Amniotic stem cell (primary cell): ENCODE measurements at regions not wholly inside any gene's neighbourhood (a gene's known extent, or its start where the extent isn't known, plus 50 kb on each side); places are given as distances from the start of the nearest gene placed in this dataset.

Source experiments
- DNase-seq: peaks from one replicate; lab custom pipeline; 2025; lab: John Stamatoyannopoulos, UW

DNA sequence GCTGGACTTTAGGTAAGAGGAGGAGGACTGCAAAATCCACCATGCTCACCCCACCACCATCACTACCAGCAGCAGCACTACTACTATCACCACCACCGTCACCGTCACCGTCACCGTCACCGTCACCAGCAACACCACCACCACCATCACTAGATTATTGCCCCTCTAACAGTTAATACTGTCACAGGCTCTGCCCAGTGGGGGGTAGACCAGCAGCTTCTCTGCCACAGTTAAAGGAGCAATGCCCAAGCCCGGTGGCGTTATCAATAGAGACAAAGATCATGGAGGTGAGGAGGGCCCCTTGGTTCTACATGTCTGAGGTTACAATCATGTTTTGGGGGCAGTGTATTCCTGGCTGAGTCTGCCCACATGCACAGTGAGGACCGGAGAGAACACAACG is 184.4 kb upstream of the DYNLRB2 start:
- no peak for DNase-seq

DNA sequence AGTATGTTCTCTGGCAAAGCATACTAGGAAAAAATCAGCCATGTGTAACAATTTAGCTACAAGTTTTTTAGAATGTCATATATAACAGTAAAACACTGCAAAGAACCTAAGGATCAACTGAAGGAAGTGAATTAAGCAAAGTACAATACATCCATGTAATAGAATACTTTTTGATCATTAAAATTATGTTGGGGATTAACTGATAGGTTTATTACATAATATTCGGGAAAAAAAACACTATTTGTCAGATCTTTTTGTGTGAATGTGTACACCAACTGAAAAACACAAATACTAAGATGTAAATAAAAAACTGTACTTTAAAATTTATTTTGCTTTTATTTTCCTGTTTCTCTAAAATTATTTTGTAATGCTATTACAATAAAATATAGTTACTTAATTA is 185.5 kb upstream of the DYNLRB2 start:
- DNase-seq, result no peak

DNA sequence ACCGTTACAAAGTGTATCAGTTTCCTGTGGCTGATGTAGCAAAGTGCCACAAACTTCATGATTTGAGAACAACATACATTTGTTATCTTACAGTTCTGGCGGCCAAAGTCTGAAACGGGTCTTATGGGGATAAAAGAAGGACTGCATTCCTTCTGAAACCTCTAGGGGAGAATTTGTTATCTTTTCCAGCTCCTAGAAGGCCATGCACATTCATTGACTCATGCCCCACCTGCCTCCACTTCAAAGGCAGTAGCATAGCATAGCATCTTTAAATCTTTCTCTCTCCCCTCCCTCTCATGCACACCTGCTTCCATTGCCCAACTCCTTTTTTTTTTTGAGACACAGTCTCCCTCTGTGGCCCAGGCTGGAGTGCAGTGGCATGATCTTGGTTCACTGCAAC is 190.7 kb upstream of the DYNLRB2 start:
- no peak for DNase-seq

DNA sequence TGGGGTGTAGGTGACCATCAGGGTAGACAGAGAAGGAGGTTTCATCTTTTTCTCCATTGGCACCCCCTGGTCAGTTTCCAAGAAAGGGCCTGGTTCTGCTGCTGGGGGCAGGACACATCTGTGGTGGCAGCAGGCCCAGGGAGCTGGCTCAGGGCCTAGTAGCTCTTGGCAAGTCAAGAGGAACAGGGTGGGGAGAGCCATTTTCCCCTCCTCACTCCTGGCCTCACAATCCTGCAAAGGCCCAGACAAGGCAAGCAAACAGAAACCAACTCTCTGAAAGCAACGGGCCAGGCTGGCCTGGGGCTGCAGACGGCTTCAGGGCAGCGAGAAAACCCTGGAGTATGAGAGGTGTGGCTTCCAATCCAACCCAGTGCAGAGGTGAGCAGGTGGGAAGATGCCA is 192.9 kb upstream of the DYNLRB2 start:
- DNase-seq, result no peak

DNA sequence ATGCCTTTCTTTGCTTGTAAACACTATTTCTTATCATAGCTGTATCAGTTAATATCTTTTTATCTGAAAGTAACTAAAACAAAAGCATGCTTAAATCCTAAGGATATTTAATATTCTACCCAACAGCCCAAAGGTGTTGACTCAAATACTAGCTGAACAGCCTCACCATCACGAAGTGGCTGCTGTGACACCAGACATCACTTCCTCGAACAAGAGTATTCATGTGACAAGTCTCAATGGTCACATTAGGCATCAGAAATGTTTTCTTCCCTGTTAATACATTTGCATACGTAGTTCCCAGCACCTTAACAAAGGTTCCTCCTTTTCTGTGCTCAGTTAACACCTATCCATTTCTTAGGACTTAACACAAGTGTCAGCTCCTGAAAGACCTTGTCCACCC is 193.8 kb upstream of the DYNLRB2 start:
- DNase-seq, result no peak

DNA sequence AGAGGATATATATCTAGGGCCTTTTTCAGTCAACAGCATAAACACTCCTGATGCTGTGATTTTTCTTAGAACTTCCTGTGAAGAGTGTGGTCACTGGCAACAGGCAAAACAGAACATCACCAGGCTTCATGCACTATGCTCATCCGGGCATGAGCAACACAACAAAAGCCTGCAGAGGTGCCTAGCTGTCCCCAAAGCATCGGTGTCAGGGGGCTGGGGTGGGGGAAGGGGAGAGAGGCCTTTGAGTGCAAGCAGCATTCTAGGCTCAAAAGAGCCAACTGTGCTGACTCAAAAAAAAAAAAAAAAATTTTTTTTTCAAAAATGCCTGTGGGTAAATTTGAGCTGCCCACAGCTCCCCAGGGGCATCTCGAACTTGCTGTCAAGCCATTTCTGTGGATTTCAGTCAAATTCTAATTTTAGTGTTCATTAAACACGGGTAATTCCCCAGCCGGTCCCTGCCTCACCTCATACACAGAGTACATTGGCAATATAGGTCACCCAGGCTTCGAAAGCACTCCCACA is 194.6 kb upstream of the DYNLRB2 start:
- no peak for DNase-seq

DNA sequence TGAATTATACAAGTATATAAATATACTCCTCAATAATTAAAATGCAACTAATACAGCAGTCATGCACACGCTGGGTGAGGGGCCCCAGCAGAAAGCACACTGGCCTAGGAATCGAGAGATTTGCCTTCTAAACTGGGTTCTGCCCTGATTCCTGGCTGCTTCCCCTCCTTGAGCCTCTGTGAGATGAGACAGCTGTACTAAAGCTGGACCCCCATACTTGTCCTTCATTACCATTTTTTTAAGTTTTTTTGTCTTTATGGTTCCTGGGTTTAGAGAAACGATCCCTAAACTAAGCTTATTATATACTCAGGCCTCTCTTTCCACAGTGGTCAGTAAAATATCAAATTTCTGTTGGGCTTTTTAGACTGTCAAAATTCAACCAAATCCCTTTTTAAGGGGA is 195.1 kb upstream of the DYNLRB2 start:
- no peak for DNase-seq

DNA sequence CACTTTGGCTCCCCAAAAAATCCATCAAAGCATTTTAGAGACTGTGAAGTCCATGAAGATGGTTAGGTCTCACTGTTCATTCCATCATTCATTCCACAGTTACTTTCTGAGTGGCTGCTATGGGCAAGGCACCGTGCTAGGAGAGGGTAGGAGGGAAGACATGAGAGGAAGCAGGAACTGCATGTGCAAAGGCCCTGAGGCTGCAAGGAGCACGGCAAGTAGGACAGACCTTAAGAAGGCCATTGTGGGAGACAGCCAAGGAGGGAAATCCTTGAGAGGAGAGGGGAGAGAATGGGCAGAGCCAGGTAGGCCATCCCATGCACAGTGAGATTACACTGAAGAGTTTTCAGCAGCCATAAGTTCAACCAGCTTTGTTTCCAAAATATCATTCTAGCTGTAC is 196.2 kb upstream of the DYNLRB2 start:
- no peak for DNase-seq

DNA sequence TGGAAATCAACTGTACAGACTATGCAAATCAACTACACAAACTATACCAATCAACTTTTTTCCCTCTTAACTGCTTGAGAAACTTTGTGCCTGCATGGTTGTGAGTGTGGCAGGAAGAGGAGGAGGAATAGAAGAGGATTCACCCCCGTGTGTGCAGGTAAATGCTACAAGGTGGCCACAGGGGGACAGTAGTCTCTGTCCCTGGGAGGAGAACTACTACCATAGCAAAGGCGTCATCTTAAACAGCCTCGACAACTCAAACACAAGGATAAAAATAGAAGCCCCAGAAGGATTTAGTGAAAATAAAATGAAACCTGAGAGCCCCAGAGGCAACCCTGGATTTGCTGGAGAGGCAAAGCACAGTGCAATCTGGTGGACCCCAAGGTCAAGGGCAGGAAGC is 199.5 kb upstream of the DYNLRB2 start:
- no peak for DNase-seq

DNA sequence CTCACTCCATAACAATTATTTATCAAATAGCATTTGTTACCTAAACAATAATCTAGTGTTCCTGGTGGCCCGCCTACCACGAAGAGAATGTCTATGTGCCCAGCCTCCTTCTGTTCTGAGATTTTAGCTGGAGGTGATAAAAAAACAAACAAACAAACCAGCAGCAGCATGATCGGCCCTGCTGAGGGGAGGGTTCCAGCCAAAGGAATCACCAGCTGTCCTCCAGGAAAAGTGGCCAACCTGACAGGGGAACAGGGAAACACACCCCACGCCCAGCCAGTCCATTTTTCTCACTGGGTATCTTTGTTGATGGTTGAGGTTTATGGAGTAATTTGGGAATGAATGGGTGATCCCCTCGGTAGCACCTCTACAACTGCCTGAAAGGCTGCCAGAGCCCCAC is 203.0 kb upstream of the DYNLRB2 start:
- DNase-seq, result no peak

DNA sequence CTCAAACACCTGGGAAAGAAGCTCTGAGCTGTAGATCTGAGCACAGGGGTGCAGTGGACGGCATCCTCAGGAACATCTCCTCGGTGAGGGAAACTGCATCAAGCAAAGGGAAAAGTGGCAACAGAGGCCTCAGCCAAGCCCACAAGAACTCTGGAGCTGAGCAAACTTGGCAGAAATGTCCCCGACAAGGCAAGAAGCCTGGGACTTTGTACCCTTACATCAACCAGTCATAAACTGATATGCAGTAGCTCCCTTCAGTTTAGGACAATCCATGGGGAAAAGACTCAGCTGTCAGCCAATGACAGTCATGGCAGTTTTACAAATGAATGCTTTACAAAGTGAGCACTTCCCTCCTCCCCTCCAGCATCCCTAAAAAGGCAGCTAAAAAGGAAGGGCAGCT is 210.0 kb upstream of the DYNLRB2 start:
- no peak for DNase-seq

DNA sequence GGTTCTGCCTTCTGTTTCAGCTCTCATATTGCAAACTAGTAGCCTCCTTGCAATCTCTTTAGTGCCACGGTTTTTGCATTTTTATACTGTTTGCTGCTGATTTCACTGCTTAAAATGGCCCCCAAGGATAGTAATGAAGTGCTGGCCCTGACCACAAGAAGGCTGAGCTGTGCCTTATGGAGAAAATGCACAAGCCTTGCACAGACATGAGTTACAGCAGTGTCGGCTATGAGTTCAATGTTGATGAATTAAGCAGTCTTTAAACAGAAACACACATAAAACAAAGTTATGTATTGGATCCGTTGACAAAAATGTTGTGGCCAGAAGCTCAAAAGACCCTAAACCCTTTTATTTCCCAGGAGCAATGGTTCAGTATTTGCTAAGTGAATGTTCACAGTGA is 210.6 kb upstream of the DYNLRB2 start:
- DNase-seq, result no peak

DNA sequence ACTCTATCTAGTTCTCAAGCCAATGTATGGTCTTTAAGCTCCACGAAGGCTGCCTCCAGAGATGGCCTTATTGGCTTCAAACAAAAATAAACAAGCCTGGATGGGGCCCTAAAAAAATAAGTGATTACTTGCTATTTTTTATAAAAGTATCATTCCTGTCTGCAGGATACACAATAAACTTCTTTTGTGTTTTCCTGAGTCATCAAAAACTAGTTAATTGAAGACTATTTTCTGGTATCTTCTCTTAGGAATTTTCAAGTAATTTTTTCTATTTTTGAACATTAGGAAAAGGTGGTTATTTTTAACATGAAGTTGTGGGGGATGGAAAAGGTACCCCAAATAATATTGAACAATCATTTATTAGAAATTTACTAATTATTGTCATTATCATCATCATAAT is 213.1 kb upstream of the DYNLRB2 start:
- no peak for DNase-seq

DNA sequence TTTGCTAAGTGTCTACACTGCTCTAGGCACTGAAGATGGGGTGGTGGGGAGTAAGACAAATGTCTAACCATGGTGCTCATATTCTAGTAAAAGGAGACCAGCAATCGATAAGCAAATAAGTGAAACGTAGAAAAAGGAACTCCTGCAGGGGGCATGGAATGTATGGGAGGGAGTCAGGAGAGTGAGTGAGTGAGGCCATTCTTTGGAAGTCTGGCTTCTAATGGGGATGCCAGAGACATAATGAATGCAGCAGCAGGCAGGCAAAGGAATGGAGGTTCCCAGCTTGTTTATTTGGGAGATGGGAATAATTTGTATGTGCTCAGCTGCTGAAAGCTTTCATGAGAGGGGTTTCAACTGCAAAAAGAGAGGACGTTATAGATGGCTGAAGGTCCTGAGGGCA is 216.4 kb upstream of the DYNLRB2 start:
- DNase-seq, result no peak

DNA sequence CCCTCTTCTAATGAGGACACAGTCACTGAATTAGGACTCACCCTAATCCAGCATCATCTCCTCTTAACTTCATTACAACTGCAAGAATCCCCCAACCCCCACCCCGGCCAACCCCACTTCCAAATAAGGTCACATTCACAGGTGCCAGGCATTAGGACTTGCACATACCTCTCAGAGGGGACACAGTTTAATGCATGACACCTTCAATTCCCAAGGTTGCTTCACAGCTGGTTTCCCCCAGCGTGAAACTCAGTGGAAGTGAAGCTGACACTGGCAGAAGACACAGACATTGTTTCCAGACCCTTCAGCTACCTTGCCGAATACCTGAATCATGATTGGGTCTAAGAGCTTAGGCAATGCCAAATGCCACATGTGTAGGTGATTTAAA is 217.0 kb upstream of the DYNLRB2 start:
- DNase-seq, result no peak

DNA sequence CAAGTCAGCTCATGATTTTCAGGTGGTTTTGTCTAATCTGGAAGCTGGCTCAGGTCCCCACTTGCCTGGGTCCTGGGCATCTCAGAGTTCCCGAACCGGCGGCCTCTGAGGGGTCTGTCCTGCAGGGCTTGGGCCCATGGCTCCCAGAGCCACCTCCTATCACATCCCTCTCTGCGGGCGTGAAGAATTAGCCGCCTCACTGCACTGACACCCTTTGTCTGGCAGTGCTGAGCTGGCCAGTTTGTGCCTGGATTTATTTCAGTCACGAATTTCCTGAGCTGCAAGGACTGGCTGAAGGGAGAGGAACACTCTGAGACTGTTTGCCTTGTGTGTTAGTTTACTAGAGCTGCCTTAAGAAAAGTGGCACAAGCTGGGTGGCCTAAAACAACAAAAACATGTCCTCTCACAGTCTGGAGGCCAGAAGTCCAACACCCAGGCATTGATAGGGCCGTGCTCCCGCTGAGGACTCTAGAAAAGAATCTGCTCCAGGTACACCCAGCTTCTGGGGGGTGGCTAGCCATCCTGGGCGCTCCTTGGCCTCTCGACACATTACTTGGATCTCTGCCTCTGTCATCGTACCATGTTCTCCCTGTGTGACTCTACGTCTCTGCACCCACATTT is 217.5 kb upstream of the DYNLRB2 start:
- DNase-seq, result no peak

DNA sequence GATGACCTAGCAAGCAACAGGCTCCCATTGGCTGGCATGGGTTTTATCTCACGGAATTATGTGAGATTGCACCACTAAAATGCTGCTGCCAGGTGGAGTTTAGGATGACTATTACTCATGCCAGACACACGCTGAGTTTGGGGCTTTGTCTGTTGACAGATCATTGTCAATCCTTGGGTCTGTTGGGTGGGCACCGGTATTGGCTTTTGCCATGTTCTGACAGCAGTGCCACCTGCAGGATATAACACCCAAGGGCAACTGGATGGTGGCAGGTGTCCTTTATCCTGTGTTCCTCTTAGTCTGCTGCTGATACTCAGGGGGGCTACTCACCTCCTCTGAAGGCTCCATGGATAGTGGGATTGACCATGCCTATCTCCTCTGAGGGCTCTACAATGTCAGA is 221.6 kb upstream of the DYNLRB2 start:
- DNase-seq, result no peak

DNA sequence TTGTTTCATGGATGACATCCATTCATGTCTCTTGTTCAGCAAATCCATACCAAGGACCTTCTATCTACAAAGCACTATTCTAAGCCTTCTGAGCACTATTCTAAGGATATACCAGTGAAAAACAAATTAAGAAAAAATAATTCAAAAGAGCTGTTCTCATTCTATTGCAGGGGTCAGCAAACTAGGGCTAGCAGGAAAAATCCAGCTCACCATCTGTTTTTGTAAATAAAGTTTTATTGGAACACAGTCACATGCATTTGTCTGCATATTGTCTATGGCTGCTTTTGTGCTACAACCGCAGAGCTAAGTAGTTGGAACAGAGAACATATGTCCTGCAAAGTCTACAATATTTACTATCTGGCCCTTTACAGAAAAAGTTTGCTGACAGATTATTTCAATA is 222.7 kb upstream of the DYNLRB2 start:
- no peak for DNase-seq

DNA sequence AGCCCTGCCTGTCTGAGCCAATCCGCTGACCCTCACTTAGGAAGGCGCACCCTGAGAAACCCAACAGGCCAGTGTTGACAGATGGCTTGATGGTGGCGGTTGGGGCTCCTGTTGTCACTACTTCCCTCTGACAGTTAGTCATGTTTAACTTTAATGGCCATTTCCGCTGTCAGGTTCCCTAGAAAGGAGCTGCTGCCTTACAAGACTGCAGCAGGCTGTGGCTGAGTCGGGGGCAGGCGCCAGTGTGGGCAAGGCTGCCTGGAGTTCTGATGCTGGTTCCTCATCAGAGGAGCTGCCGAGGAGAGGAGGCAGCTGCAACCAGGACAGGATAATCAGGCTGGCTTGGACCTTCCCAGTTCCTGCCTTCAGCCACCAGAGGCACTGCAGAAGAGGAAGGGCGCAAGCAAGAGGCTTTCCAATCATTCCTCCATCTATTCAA is 223.2 kb upstream of the DYNLRB2 start:
- DNase-seq, result no peak

DNA sequence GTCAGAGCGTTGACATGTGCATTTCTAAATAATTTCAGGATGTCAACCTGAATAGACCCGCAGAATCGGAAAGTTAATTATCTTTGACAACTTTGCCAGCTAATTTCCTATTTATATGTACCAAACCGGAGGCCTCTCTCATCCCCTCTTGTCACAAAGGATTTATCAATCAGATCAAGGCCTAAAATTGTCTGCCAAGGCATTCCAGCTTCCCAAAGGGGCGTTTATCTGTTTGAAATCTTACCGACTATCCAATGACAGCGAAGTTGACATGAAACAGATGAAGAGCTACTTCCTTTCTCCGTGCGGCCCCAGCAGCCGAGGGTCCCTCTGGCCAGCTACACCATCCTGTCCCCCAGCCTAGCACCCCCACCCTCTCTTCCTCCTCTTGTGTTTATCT is 223.7 kb upstream of the DYNLRB2 start:
- DNase-seq, result no peak

DNA sequence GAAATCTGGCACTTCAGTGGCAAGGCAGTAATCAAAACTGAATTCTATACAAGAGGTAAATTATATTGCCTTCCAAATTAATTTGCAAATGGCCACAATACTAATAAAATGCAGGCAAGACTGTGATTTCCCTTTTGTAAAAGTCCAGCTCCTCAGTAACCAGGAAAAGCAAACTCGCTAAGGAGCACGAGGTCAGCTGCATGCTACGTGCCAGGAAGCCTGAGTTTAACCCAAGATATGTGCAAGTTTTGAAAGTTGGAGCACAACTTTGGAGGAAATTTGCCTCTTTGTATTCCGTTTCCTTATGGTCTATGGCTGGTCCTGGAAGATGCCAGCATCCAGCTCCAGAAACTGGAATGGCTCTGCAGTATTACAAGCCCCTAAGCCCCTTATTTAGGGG is 226.8 kb upstream of the DYNLRB2 start:
- DNase-seq, result no peak

DNA sequence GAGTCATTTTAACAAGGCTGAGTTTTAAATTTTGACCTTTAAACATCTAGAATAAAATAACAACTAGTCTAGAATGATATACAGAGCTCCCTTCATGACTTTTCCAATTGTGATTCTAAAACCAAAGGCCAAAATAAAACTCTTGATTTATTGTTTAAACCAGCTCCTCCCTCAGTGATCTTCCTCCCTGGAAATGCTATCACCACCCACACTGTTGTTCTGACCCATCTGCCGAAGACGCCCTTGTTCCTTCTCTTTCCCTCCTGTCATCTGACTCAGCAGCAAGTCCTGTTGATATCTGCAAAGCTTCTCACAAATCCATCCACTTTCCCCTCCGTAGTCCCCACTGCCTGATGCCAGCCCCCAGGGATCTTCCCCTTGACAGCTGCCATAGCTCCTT is 231.6 kb upstream of the DYNLRB2 start:
- no peak for DNase-seq

DNA sequence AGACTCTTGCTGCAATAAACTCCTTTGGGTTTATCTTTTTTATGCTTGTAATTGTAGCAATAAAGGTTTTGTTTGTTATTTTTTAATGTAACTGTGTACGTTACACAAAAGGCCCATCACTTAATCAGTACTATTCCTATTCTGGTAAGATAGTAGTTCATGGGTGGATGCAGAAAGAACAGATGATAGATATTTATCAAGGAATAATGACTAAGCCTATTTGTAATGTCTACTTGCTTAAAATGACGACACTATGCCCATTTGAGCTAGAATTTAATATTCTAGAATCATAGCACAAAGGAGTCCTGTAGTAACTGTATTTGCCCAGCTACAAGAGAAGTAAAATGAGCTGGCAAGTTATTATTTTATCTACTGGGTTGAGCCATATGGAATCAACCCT is 235.4 kb upstream of the DYNLRB2 start:
- DNase-seq, result no peak

DNA sequence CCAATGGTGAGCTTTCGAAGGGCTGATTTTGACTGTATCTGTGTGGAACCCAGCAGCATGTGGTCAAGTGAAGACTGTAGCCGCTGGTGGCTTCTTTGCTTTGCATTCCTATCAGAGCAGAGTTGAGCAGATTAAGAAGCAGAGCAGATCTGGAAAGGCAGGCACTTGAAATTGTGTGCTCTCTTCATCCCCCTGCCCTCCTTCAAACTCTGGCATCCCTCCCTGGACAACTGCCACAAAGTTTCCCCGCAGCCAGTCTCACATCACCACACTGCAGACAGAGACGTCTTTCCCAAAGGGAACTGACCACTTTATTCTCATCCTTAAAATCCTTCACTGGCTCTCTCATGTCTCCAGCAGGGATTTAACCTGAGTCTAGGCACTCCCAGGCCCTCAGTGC is 237.1 kb upstream of the DYNLRB2 start:
- DNase-seq, result no peak

DNA sequence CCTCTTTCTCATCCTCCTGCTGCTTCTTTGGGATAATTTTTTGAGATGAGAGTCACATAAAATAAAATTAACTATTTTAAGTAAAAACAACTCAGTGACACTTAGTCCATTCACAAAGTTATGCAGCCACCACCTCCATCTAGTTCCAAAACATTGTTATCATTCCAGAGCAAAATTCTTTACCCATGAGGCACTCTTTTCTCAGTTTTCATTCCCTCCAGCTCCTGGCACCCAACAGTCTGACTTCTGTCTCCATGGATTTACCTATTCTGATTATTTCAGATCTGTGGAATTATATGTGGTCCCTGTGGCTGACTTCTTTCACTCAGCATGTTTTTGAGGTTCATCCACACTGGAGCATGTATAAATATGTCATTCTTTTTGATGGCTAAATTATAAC is 239.9 kb upstream of the DYNLRB2 start:
- DNase-seq, result no peak
